Mesenchymal stem cell (in vitro differentiated cells and primary cell): ENCODE measurements at regions not wholly inside any gene's neighbourhood (a gene's known extent, or its start where the extent isn't known, plus 50 kb on each side); places are given as distances from the start of the nearest gene placed in this dataset.

Experiments used
- DNase-seq: peaks from one replicate; pipeline ENCODE4 v3.0.0-alpha.2; 2013
- H2AFZ ChIP-seq: one replicate; pipeline ENCODE4 v1.6.1; 2013; ENCODE audit warnings: low read depth, mild to moderate bottlenecking, control low read depth, inconsistent platforms, low read length, moderate library complexity
- H2AK5ac ChIP-seq: 2 replicates; pipeline ENCODE4 v1.6.1; 2013; ENCODE audit warnings: low read length, moderate library complexity, mild to moderate bottlenecking, inconsistent platforms; ENCODE audit not compliant: severe bottlenecking
- H2BK120ac ChIP-seq: one replicate; pipeline ENCODE4 v1.6.1; 2013; ENCODE audit warnings: low read depth, mild to moderate bottlenecking, inconsistent platforms, low read length, moderate library complexity
- H2BK12ac ChIP-seq, 2 experiments: one replicate each; pipeline ENCODE4 v1.6.1; 2013; ENCODE audit warnings: inconsistent platforms in 2 of 2, low read length in 2 of 2, mild to moderate bottlenecking in 2 of 2, moderate library complexity in 2 of 2, control low read depth in 1 of 2
- H2BK15ac ChIP-seq: one replicate; pipeline ENCODE4 v1.6.1; 2013; ENCODE audit warnings: mild to moderate bottlenecking, low read depth, inconsistent platforms; ENCODE audit not compliant: poor library complexity, severe bottlenecking
- H2BK5ac ChIP-seq: 2 replicates; pipeline ENCODE4 v1.6.1; 2013; ENCODE audit warnings: low read depth, mild to moderate bottlenecking, low read length, control low read depth, inconsistent platforms; ENCODE audit not compliant: poor library complexity, severe bottlenecking
- H3K14ac ChIP-seq, 2 experiments: one replicate each; pipeline ENCODE4 v1.6.1; 2013; ENCODE audit warnings: inconsistent platforms in 2 of 2, low read length in 2 of 2, control low read depth in 1 of 2, mild to moderate bottlenecking in 1 of 2, moderate library complexity in 1 of 2
- H3K18ac ChIP-seq, 2 experiments: one replicate each; pipeline ENCODE4 v1.6.1; 2013; ENCODE audit warnings: inconsistent platforms in 2 of 2, low read length in 2 of 2, control low read depth in 1 of 2, low read depth in 1 of 2, mild to moderate bottlenecking in 1 of 2
- H3K23ac ChIP-seq, 2 experiments: one replicate each; pipeline ENCODE4 v1.6.1; 2013; ENCODE audit warnings: inconsistent platforms in 2 of 2, low read length in 2 of 2, mild to moderate bottlenecking in 2 of 2, moderate library complexity in 2 of 2, control low read depth in 1 of 2
- H3K27ac ChIP-seq: 2 replicates; pipeline ENCODE4 v1.5.1; 2013; ENCODE audit warnings: mild to moderate bottlenecking, moderate library complexity, low read length, control low read depth, inconsistent platforms; ENCODE audit not compliant: poor library complexity, severe bottlenecking
- H3K27me3 ChIP-seq, 2 experiments: 2 replicates each; pipeline versions ENCODE4 v1.6.1 to v1.7.0; 2013; ENCODE audit warnings: low read length in 2 of 2, mild to moderate bottlenecking in 2 of 2, moderate library complexity in 2 of 2, control low read depth in 1 of 2, inconsistent platforms in 1 of 2; ENCODE audit not compliant: control insufficient read depth in 1 of 2, insufficient read depth in 1 of 2
- H3K36me3 ChIP-seq, 2 experiments: 2 replicates each; pipeline versions ENCODE4 v1.6.1 to v1.7.0; 2013; ENCODE audit warnings: low read length in 2 of 2, control low read depth in 1 of 2, inconsistent platforms in 1 of 2, low read depth in 1 of 2, mild to moderate bottlenecking in 1 of 2; ENCODE audit not compliant: insufficient read depth in 2 of 2, control insufficient read depth in 1 of 2
- H3K4ac ChIP-seq, 2 experiments: one replicate each; pipeline ENCODE4 v1.6.1; 2013; ENCODE audit warnings: inconsistent platforms in 2 of 2, low read length in 2 of 2, mild to moderate bottlenecking in 2 of 2, moderate library complexity in 2 of 2, control low read depth in 1 of 2, low read depth in 1 of 2
- H3K4me1 ChIP-seq: 2 replicates; pipeline ENCODE4 v1.6.1; 2013; ENCODE audit warnings: low read depth, low read length, control low read depth; ENCODE audit not compliant: control insufficient read depth, insufficient read depth
- H3K4me2 ChIP-seq: 2 replicates; pipeline ENCODE4 v1.6.1; 2013; ENCODE audit warnings: low read length, mild to moderate bottlenecking, inconsistent platforms; ENCODE audit not compliant: poor library complexity, severe bottlenecking
- H3K4me3 ChIP-seq, 2 experiments: 2 replicates each; pipeline versions ENCODE4 v1.5.1 to v1.7.0; 2013; ENCODE audit warnings: low read length in 2 of 2, mild to moderate bottlenecking in 2 of 2, control low read depth in 1 of 2, low read depth in 1 of 2; ENCODE audit not compliant: insufficient read depth in 1 of 2
- H3K79me1 ChIP-seq: replicated peaks from 2 replicates; pipeline ENCODE4 v1.6.1; 2013; ENCODE audit warnings: mild to moderate bottlenecking, control low read depth, low read length, inconsistent platforms; ENCODE audit not compliant: poor library complexity, severe bottlenecking
- H3K9ac ChIP-seq: 2 replicates; pipeline ENCODE4 v1.7.0; 2013; ENCODE audit warnings: mild to moderate bottlenecking, low read length, moderate library complexity
- H3K9me3 ChIP-seq: 2 replicates; pipeline ENCODE4 v1.7.0; 2013; ENCODE audit warnings: mild to moderate bottlenecking, low read length; ENCODE audit not compliant: control insufficient read depth
- H4K8ac ChIP-seq: one replicate; pipeline ENCODE4 v1.6.1; 2013; ENCODE audit warnings: inconsistent platforms, mild to moderate bottlenecking, low read length, moderate library complexity
- H4K91ac ChIP-seq: one replicate; pipeline ENCODE4 v1.6.1; 2013; ENCODE audit warnings: mild to moderate bottlenecking, low read length, inconsistent platforms
- WGBS: methylation state at CpG from one replicate; pipeline ENCODE4 v1.1.7; 2013; ENCODE audit warnings: mixed read lengths; 5-methylcytosine and 5-hydroxymethylcytosine counted together

DNA sequence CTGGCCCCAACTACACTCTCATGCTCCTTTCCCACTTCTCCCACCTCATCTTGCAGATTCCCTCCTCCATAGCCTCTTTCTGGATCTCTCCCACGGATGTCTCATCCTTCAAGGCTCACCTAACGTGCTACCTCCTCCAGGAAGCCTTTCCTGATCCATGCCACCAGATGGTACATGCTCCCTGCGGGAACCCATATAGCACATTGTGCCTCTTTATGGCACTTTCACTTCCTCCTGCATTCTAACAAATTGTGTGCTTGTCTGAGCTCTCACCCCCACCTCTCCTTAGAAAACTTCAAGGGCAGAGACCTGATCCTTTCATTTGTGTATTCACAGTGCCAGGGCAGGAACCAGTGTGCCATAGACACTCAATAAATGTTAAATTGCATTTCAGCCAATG, 63.0 kb downstream of the HES1 start:
- Histone ChIP-seq H2AFZ (no peak overlapping the region), H2BK12ac (no peak overlapping the region), H2BK120ac (no peak overlapping the region), H3K79me1 (no peaks in the 10 kb centered on the region), H2BK5ac (no peak overlapping the region), H3K4me1 (no peaks in the 10 kb centered on the region), H4K91ac (no peak overlapping the region), H3K9ac (no peak overlapping the region), H3K14ac (no peak overlapping the region), H3K27ac (no peak overlapping the region), H2AK5ac (no peak overlapping the region), H3K9me3 (no peaks in the 10 kb centered on the region), H3K27me3 (peaks cover 49 to 74% of the 10 kb centered on the region in 2 experiments), H2BK15ac (no peak overlapping the region), H3K4me3 (no peak overlapping the region), H3K23ac (no peak overlapping the region), H3K18ac (no peak overlapping the region), H4K8ac (no peak overlapping the region), H3K36me3 (no peaks in the 10 kb centered on the region), H3K4me2 (no peak overlapping the region), H3K4ac (no peak overlapping the region)
- WGBS, result 81% methylated on average over 3 of the region's 3 CpGs
- DNase-seq, result no peak

DNA sequence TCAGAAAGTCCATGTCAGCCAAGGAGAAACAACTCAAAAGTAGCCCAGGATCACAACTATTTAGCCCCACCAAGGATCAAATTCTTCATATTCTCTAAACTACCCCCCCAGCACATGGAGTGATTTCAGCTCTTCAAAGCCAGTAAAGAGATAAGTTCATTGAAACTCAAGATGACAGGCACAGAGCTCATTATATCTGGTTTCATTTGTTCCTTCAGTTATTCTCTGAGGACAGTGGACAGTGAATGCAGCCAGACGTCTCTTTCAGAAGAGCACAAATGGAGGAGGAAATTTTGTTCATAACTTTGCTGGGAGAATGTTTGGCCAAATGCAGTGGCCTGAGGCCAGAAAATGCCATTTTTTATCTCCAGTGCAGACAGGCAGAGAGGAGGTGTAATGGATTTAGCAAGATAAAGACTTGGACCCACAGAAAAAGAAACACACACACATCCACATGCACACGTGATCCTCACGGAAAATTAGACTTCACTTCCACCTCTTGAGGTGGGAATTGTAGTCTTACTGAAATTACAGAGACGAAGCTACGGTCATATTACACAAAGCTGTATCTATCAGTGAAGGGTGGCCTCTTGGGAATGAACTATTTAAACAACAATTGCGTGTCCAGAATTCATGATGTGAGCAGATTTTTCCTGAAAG, 64.6 kb downstream of the HES1 start:
- H3K27ac ChIP-seq, result no peak overlapping the region
- H3K79me1 ChIP-seq, result no peaks in the 10 kb centered on the region
- H2BK120ac ChIP-seq, result peak overlapping the region; percentile 6
- no peak overlapping the region for H2AK5ac ChIP-seq
- H2BK12ac ChIP-seq, result no peak overlapping the region
- no peak overlapping the region for H2BK15ac ChIP-seq
- no peak overlapping the region for H4K91ac ChIP-seq
- no peak overlapping the region for H3K14ac ChIP-seq
- DNase-seq, result no peak
- no peaks in the 10 kb centered on the region for H3K36me3 ChIP-seq
- no peak overlapping the region for H2AFZ ChIP-seq
- H3K4me2 ChIP-seq, result no peak overlapping the region
- H3K9me3 ChIP-seq, result no peaks in the 10 kb centered on the region
- no peak overlapping the region for H3K23ac ChIP-seq
- 88% methylated on average over 6 of the region's 6 CpGs for WGBS
- no peak overlapping the region for H4K8ac ChIP-seq
- H3K18ac ChIP-seq, result no peak overlapping the region
- no peaks in the 10 kb centered on the region for H3K4me1 ChIP-seq
- no peak overlapping the region for H3K9ac ChIP-seq
- H3K27me3 ChIP-seq, result peaks cover 53 to 90% of the 10 kb centered on the region in 2 experiments
- H2BK5ac ChIP-seq, result no peak overlapping the region
- H3K4ac ChIP-seq, result no peak overlapping the region
- no peak overlapping the region for H3K4me3 ChIP-seq

DNA sequence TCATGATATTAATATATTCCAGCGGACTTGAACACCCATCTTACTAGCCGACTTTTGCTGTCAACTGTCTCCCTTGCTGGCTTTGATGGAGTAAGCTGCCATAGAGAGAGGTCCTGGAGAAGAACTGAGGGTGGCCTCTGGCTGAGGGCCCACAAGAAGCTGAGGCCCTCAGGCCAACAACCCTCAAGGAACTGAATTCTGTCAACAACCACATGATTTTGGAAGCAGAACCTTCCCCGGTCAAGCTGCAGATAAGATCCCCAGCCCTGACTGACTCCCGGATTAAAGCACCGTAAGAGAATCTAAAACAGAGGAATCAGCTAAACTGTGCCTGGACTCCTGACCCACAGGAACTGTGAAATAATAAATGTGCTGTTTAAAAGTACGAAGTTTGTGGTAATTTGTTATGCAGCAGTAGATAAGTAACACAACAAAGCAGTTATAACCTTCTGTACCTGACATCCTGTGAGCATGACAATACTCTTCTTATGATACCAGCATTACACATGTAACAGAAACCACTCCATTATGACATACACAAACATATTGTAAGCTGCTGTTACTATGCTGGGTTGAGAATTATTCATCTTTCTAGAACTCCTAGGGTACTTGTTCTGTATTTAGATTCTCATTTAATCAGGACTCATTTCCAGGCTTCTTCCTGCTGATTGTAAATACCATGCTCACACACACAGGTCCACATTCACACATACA, 66.2 kb downstream of the HES1 start:
- H3K9ac ChIP-seq, result no peak overlapping the region
- H3K27ac ChIP-seq, result no peak overlapping the region
- peaks cover 53 to 90% of the 10 kb centered on the region in 2 experiments for H3K27me3 ChIP-seq
- peak overlapping the region; percentile 73 for H2BK15ac ChIP-seq
- no peak overlapping the region for H4K8ac ChIP-seq
- H2BK120ac ChIP-seq, result no peak overlapping the region
- peak overlapping the region in 1 of 2 experiments; percentile 57 for H2BK12ac ChIP-seq
- H3K36me3 ChIP-seq, result no peaks in the 10 kb centered on the region
- H3K9me3 ChIP-seq, result no peaks in the 10 kb centered on the region
- H2AFZ ChIP-seq, result no peak overlapping the region
- no peak overlapping the region for H3K18ac ChIP-seq
- no peak overlapping the region for H2BK5ac ChIP-seq
- DNase-seq, result no peak
- no peak overlapping the region for H3K14ac ChIP-seq
- no peak overlapping the region for H4K91ac ChIP-seq
- WGBS, result 92% methylated on average over 5 of the region's 6 CpGs
- no peak overlapping the region for H3K23ac ChIP-seq
- H2AK5ac ChIP-seq, result no peak overlapping the region
- H3K4me1 ChIP-seq, result no peaks in the 10 kb centered on the region
- H3K4me3 ChIP-seq, result no peak overlapping the region
- no peak overlapping the region for H3K4ac ChIP-seq
- H3K4me2 ChIP-seq, result no peak overlapping the region
- no peaks in the 10 kb centered on the region for H3K79me1 ChIP-seq

DNA sequence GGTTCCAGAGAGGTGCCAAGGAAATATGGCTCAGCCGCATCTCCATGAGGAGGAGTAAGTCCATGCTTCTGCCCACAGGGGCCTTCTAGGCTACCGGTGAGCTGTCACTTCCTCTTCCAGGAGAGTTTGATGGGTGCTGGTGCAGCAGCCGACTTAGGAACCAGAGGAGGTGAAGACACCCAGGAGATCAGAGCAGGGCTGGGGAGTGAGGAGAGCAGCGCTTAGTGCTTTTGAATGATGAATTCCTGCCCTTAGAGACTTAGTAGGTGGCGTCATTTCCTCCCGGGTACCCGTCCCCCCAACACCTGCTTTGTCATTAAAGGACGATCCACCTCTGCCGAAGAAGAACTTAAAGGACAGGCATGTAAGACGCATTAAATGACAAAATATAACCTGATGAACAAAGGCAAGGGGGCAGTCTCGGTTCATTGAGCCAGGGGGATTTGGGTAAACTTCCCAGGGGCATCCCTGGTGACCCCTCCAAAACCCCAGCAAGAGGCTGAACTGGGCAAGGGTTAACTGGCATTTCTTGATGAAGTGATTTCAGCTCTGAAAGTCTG, 67.6 kb downstream of the HES1 start:
- H3K4me3 ChIP-seq, result peak overlapping the region in 1 of 2 experiments; percentile 44
- H3K4me1 ChIP-seq, result no peaks in the 10 kb centered on the region
- H3K14ac ChIP-seq, result no peak overlapping the region
- peak overlapping the region in 1 of 2 experiments; percentile 38 for H3K18ac ChIP-seq
- no peaks in the 10 kb centered on the region for H3K9me3 ChIP-seq
- H3K9ac ChIP-seq, result no peak overlapping the region
- H2BK15ac ChIP-seq, result peak overlapping the region; percentile 41
- H3K27ac ChIP-seq, result no peak overlapping the region
- peak overlapping the region in 1 of 2 experiments; percentile 26 for H3K23ac ChIP-seq
- H3K27me3 ChIP-seq, result peaks cover 41 to 77% of the 10 kb centered on the region in 2 experiments
- no peak overlapping the region for H3K4ac ChIP-seq
- H3K79me1 ChIP-seq, result no peaks in the 10 kb centered on the region
- H2AK5ac ChIP-seq, result no peak overlapping the region
- H3K4me2 ChIP-seq, result peak overlapping the region; percentile 54
- peak overlapping the region; percentile 83 for H4K8ac ChIP-seq
- no peak overlapping the region for H2BK120ac ChIP-seq
- H4K91ac ChIP-seq, result no peak overlapping the region
- no peaks in the 10 kb centered on the region for H3K36me3 ChIP-seq
- 78% methylated on average over 11 of the region's 11 CpGs for WGBS
- peak overlapping the region in 1 of 2 experiments; percentile 76 for H2BK12ac ChIP-seq
- no peak overlapping the region for H2AFZ ChIP-seq
- no peak overlapping the region for H2BK5ac ChIP-seq
- no peak for DNase-seq
